ENCODE measurements at regions not wholly inside any gene's neighbourhood (a gene's known extent, or its start where the extent isn't known, plus 50 kb on each side); places are given as distances from the start of the nearest gene placed in this dataset.
A peak's percentile ranks its signal among the peaks of the same experiment; 100 is the strongest.

GRCh38 chr3:107973152-107973551 is 117.7 kb downstream of the CD47 start:
- no peak for FAIRE-seq
- no peak for DNase-seq (ENCODE audit: extremely low spot score, insufficient read length, low read depth)

DNA sequence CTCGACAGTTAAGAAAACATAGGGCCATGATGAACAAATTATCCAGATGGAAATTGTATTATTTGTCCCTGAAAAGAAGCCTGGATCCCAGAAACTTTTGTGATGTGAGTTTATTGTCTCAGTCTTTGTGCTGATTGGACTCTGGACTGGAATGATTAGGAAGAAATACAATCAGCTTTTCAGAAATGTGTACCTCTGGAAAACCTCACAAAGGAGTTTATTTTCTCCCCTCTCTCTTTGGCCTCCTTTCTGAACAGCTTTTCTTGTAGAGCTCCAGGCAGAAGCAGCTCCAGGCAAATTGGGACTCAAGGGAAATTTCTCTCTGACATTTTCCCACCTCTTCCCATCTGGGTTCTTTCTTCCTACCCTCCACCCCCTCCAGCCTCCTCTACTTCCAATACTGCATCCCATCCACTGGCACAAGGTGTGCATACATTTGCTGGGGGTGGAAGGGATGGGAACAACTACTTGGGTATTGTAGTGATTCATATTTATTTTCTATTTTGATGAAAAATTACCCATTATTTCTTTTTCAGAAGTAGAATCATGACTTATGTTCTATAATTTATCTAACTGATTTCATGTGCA is 119.7 kb downstream of the CD47 start:
- DNase-seq (ENCODE audit: extremely low spot score, insufficient read length, low read depth) (no peak), FAIRE-seq (no peak)

- FAIRE-seq (no peak), DNase-seq (ENCODE audit: extremely low spot score, insufficient read length, low read depth) (no peak)
Observed at GRCh38 chr3:107969994-107970819, 120.6 kb downstream of the CD47 start.

GRCh38 chr3:107969525-107969924 is 121.3 kb downstream of the CD47 start:
- DNase-seq (ENCODE audit: extremely low spot score, insufficient read length, low read depth) (no peak), FAIRE-seq (no peak)

- DNase-seq (ENCODE audit: extremely low spot score, insufficient read length, low read depth) = no peak
- no peak for FAIRE-seq
Observed at GRCh38 chr3:107966276-107966675, 124.6 kb downstream of the CD47 start.

DNA sequence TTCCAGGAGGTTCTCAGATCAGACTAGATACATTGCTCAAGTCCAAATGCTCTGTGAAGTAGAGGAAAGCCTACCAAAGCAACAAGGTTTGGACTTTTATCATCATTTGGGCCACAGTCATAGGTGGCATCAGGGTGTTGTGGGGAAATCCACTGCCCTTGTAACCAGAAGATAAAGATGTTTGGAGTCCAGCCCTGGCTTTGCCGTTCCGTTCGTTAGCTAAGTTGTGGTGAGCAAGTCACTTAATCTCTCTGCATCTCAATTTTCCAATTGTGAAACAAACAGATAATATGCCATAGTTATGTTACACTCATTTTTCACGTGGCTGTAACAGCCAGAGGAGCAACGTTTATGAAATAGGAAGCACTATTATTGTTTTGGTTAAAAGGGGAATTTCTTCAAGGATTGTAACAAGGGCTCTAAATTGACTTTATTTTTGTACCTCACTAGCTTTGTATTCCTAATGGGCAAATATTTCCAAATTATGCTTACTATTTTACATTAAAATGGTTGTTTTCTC is 125.6 kb downstream of the CD47 start:
- DNase-seq (ENCODE audit: extremely low spot score, insufficient read length, low read depth) (no peak), FAIRE-seq (no peak)

- no peak for FAIRE-seq
- no peak for DNase-seq (ENCODE audit: extremely low spot score, insufficient read length, low read depth)
Observed at GRCh38 chr3:107963581-107963980, 127.2 kb downstream of the CD47 start.

DNA sequence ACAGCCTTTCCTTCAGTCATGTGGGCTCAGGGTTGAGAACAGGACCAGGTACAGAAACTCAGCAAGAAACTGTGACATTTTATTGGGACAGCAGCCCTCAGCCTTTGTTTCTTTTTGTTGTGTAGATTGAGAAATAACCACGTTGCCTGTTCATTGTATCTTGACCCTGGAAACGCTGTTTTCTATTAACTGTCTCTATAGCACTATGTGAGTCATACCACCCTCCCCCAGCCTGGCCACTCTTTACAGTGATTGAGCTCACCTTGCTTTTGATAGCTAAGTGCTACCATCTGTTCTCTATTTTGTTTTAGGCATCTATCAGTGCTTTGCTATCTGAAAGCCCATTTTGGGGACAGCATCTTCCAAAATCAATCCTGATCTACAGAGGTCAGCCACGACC is 127.9 kb downstream of the CD47 start:
- FAIRE-seq (no peak), DNase-seq (ENCODE audit: extremely low spot score, insufficient read length, low read depth) (no peak)

GRCh38 chr3:107962037-107962436 is 128.8 kb downstream of the CD47 start:
- FAIRE-seq = no peak

DNA sequence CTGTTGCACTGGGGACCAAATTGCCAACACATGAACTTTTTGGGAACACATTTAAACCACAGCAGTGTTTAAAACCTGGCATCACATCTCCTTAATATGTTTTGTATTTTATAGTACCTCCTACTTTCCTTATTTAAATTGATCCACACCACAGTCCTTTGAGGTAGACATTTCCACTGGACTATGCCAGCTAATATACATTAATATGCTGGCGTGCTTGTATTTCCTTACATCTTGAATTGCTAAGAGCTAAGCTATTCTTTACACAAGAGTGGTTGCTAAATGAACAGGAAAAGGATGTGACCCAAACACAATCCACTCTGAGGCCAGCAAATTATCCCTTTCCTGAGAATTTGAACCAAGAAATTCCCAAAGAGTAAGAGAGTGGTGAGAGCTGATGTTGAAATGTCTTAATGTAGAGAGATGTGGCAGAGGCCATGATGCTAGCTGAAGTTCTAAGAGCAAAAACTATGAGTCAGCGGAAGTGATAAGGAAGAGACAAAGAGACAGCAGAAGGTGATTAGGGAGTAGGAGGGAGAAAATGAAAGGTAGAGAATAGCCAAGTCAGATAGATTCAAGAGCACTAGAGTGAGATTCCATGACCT is 131.2 kb downstream of the CD47 start:
- no peak for FAIRE-seq
- no peak for DNase-seq (ENCODE audit: extremely low spot score, insufficient read length, low read depth)

More at GRCh38 chr3:107962037-107962436, 128.8 kb downstream of the CD47 start:
- DNase-seq (ENCODE audit: extremely low spot score, insufficient read length, low read depth) = no peak

DNA sequence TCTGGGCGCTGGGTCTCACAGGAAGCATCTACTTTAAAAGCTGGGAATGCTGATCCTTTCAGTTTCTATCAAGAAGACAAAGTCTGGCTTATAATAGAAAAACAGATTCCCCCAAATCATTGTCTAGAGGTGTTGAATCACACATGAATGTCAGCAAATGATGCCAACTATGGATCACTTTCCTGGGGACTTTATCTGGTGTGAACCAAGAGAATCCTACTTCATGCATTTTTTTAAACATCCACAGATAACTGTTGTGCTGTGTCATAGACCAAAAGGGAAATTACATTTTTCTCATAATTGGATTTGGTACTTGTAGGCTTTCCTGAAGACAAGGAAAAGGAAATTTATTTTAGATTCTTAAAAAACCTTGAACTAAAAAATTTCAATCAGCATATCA is 132.7 kb downstream of the CD47 start:
- FAIRE-seq = no peak
- no peak for DNase-seq (ENCODE audit: extremely low spot score, insufficient read length, low read depth)

DNA sequence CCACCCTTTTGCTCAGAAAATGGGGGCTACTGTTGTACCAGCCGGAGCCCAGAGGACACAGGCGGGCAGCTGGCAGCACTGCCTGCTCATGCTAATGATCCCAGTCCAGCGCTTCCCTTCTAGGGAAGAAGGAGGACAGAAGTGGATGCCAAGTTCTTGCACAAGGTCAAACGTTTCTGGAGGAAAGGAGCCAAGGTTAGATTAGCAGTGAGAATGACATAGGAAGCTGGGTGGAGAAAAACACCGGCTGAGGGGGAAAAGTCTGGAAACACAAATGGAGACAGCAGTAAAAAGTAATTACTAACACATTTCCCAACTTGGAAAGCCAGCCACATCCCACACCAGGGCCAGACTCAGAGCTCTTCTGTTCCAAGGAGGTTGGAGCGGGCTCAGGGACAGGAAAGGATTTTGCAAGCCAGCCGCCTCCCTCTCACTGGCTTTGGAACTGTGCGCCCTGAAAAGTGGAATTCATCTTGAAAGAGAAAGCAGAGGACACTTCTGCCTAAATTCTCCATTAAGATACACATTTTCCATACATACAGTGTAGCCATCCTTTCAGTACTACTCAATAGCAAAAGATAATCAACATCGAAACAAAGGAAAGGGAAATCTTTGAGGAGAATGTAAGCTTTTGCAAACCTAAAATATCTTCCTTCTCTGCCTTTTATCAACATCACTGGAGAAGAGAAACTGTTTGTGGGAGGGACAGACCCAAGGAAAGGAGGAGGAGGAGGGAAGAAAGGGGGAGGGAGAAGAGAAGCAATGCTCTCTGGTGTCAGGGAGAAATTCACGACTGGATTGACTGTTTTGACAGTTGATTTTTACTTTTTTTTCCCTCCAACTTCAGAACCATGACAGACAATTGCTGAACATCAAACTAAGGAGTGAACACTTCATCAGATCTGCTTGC is 133.6 kb downstream of the CD47 start:
- no peak for FAIRE-seq

DNA sequence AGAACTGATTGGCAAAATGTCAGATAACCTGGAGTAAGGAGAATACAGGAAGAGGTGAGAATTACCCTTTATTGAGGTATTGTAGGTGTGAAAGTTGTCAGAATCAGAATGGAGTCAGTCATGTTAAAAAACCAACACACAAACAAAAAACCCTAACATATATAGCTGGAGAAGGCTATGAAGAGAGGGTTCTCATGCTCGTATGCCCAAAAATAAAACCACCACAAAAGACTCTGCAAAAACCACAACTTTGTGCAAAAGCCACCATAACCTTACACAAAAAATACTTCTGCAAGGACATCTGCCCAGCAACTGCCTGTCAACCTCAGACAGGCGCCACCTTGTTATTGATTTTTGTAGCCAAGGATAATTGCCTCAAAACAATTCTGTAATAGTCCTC is 136.0 kb downstream of the CD47 start:
- no peak for DNase-seq (ENCODE audit: extremely low spot score, insufficient read length, low read depth)
- FAIRE-seq = no peak

More for the DNA sequence above, 133.6 kb downstream of the CD47 start:
- no peak for DNase-seq (ENCODE audit: extremely low spot score, insufficient read length, low read depth)

GRCh38 chr3:107953722-107954121 is 137.1 kb downstream of the CD47 start:
- peak; percentile 18 for FAIRE-seq

DNA sequence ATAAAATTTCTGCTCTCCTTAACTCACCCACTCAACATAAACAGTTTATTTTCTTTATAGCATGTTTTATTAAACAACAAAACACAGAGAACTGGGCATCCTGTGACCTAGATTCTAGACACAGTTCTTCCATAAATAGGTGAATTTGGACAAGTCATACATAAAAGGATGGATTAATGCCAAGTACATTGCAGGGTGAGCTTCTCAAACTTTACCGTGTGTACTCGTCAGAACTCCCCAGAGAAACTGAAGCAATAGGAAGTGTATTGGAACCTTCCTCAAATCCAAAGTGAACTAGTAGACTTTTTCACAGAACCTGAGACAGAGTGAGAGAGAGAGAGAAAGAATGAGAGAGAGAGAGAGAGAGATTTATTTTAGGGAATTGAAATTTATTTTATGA is 139.7 kb downstream of the CD47 start:
- FAIRE-seq (no peak), DNase-seq (ENCODE audit: extremely low spot score, insufficient read length, low read depth) (no peak)

More at GRCh38 chr3:107953722-107954121, 137.1 kb downstream of the CD47 start:
- DNase-seq (ENCODE audit: extremely low spot score, insufficient read length, low read depth) = no peak

GRCh38 chr3:107950417-107950816 is 140.4 kb downstream of the CD47 start:
- DNase-seq (ENCODE audit: extremely low spot score, insufficient read length, low read depth) (no peak), FAIRE-seq (no peak)

GRCh38 chr3:107949394-107949970 is 141.3 kb downstream of the CD47 start:
- FAIRE-seq (no peak), DNase-seq (ENCODE audit: extremely low spot score, insufficient read length, low read depth) (no peak)

DNA sequence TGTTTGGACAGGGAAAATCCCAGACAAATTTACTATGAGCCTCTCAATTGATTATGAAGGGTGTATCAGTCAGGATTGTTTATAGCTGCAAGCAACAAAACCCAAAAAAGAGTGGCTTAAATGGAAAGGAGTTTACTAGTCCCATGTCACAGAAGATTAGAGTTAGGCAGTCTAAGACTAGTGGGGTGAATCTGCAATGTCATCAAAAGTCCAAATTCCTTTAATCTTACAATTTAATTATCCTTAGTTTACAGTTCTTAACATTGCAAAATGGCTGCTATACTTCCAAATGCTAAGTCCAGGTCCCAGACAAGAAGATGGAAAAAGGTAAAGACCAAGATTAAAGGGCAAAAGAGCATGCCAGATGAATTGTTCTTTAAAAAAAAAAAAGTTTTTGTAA is 143.6 kb downstream of the CD47 start:
- FAIRE-seq (no peak), DNase-seq (ENCODE audit: extremely low spot score, insufficient read length, low read depth) (no peak)

DNA sequence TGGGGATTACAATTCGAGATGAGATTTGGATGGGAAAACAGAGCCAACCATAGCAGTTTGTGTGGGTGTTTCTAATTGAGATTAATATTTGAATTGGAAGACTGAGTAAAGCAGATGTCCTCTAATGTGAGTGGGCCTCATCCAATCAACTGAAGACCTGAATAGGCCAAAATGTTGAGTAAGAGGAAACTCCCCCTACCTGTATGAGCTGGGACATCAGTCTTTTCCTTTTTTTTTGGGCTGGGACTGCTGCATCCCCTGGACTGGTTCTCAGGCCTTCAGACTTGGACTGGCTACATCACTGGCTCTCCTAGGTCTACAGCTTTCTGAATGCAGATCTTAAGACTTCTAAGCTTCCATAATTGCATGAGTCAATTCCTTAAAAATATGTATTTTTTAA is 144.1 kb downstream of the CD47 start:
- FAIRE-seq = no peak
- no peak for DNase-seq (ENCODE audit: extremely low spot score, insufficient read length, low read depth)
